GM18870 (cell line): ENCODE measurements at regions not wholly inside any gene's neighbourhood (a gene's known extent, or its start where the extent isn't known, plus 50 kb on each side); places are given as distances from the start of the nearest gene placed in this dataset.
"Not testable (repeated sequence)": the region's sequence is repeated elsewhere in the genome, so short reads cannot be mapped to it uniquely, and the experiment has no call there.

Experiments used
- ATAC-seq: cut with Tn5 transposase; IDR thresholded peaks from one replicate; pipeline ENCODE4 v1.9.1; 2021; ENCODE audit warnings: moderate library complexity; ENCODE audit not compliant: unreplicated experiment

DNA sequence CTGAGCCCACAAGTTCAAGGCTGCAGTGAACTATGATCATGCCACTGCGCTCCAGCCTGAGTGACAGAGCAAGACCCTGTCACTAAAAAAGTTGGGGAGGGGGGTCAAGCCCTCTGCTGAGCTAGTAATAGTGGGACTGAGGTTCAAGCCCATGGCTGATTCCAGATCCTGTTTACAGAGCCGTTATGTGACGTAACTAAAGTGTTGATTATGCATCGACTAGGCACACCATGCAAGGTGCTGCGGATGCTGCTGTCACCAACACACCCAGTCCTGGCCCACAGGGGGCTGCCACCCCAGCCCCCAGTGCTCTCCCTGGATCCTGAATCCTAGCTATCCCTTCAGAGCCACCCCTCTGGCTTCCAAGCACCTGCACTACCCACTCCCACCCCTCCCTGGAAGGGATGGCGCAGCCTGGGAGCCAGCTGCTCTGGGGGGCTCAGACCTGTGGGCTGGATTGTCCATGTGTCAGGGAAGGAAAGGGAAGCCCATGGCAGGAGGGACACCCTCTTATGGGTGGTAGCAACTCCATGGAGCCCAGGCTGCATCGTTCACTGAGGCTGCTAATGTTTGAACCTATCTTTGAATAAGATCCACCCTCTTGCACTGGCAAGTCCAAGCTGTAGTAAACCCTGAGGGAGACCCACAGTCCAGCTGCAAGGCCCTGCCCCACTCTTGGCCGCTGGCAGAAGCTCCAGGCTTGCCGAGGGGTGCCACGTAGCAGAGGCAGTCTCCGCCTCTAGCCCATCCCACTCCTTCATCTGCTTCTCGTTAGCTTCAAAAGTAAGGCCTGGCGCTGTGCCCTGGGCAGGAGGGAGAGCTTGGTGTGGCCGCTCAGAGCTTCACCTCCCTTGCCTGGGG lies 95.0 kb downstream of the SNX5 start:
- ATAC-seq: no peak

DNA sequence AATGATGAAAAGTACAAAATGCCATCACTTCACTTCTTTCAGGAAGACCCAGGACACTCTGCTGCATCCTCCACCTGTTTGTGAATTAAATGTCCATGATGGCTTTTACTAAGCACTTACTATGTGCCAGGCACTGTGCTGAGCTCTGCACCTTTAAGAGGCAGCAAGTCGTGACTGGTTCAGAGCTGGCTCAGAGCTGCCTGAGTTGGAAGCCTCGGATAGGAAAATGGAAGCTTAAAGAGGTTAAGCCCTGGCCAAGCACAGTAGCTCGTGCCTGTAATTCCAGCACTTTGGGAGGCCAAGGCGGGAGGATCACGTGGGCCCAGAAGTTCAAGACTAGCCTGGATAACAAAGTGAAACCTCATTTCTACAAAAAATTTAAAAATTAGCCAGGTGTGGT lies 95.6 kb downstream of the SNX5 start:
- no peak for ATAC-seq

DNA sequence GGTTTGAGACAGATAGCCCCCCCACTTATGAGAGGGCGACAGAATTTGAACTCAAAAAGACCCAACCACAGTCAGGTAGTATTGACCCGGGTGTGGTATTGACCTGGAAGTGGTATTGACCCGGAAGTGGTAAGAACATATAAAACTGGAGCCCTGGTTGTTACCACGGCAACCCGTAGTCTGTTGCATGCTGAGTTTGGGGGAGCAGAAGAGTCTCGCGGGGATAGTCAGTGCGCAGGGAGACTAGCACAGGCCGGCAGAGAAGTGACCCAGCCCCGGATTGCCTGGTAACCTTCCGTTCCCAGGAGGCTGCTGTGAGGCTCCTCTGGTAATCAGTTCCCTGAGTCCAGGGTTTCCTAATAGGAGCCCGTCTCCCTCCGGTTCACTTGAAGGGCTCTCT lies 96.2 kb downstream of the SNX5 start:
- no peak for ATAC-seq

DNA sequence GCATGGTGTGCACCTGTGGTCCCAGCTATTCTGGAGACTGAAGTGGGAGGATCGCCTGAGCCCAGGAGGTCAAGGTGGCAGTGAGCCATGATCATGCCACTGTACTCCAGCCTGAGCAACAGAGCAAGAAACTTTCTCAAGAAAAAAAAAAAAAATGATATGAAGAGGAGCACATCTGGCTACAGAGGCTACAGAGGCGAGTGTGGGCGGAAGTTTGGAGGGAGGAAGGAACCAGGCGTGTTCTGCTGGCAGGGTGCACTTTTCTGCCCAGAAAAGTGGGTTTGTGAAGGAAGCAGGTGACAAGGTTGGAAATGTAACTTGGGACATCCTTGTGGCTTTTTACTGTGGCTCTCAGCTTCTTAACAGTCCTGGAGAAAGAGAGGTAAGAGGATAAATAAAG lies 96.7 kb downstream of the SNX5 start:
- no peak for ATAC-seq

DNA sequence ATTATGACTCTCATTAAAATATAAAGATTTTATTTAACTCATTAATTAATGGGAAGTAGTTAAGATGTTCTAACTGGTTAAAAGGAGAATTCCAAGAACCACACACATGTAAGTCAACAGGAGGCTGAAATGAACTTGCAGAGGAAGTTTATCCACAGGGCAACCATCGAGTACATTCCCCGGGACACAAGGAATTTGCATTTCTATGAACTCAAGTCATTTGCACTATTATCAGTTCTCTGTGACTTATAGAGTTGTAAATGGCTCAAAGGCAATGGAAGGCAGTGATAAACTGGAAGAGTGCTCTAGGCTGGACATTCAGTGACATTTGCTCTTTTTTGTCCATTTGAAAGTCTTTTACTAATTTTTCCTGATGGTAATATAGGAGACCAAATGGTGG lies 97.4 kb downstream of the SNX5 start:
- ATAC-seq: no peak

DNA sequence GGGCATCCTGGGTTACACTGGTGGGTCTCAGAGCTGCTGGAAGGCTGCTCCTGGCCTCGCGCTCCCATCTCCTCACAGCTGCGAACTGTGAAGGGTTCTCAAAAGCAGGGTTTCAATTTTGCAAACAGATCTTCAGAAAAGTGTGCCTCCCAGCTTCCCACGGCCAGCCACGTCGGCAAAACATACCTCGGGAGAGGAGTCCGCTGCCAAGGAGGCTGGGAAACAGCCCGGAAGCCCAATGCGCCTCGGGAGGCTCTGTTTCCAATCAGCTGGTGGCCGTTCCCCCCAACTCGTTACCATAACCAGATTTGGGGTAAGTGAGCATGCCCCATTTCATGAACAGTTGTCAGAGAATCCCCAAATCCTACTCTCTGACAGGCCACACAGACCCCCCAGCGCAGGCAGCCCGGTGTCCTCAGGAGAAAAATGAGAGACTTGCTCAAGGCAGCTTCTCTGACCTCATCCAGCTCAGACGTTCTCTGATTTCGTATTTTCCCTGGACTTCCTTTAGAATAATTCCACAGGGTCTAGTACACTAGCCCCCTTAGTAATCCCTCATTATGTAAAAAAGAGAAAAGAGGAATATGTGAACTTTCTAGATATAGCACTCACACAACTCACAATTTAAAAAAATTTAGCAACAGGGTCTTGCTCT lies 98.4 kb downstream of the SNX5 start:
- no peak for ATAC-seq

DNA sequence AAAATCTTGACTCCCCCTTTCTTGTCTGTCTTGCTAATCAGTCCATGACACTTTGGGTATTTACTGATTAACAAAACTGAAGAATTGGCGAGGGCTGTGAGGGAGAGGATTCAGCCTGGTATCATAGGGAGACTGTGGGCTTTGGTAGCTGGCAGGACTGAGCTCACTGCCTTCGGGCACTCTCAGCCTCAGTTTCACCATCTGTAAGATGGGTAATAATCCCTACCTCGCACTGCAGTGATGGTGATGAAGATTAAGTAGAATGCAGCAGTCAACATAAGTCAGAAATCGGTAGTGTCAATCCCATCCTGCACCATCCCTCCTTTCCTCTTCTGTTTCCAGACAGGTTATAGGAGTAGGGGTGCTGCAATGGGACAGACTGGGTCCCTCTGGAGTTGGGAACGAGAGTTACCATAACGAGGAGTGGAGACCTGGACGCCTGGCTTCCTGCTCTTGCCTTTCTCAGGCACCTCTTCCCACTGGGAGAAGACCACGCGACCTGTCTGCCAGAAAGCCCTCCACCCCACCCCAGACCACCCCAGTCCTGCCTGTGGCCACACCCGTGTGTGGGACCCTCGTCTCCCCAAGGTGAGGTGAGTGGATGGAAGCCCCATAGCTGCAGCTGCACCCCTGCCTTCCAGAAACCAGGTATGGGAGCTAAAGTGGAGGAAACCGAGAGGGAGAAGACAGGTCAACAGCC lies 99.1 kb downstream of the SNX5 start:
- ATAC-seq: no peak

DNA sequence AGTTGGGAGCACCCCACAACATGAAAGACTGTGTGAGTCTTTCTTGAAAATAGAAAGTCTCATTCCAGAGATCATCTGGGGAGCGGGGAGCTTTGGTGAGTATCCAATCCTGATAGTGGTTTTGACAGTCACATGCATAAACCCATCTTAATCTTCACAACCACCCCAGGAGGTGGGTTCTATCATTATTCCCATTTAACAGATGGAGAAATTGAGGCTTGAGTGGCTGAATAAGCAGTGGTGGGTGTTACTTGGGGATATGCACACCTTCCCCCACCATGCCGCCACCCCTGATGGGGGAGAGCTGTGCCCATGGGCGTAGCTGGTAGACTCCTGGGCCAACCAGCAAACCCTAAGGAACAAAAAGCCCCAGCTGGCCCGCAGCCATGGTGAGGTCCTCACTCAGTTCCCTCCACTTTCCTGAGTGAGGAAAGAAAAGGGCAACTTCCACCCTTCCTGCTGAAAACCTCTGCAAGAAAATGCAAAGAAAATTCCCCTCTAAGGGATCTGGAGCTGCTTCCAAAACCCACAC lies 99.8 kb downstream of the SNX5 start:
- ATAC-seq: no peak

DNA sequence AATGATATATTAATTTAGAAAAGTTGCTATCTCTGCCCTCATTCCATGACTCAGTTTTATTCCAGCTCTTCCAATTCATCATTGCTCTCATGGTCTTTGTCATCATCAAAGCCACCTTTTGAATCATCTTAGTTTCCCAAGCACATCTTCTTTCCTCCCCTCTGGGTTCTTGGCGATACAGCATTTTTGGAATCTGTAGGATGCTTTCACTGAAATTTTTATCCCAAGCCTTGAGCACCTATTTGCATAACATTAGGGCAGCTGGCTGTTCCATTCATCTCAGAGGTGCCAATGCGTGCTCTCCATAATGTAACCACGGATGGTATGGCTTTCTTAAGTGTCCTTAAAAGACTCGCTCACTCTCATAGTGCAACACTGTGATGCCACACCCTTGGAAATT lies 100.4 kb downstream of the SNX5 start:
- no peak for ATAC-seq

DNA sequence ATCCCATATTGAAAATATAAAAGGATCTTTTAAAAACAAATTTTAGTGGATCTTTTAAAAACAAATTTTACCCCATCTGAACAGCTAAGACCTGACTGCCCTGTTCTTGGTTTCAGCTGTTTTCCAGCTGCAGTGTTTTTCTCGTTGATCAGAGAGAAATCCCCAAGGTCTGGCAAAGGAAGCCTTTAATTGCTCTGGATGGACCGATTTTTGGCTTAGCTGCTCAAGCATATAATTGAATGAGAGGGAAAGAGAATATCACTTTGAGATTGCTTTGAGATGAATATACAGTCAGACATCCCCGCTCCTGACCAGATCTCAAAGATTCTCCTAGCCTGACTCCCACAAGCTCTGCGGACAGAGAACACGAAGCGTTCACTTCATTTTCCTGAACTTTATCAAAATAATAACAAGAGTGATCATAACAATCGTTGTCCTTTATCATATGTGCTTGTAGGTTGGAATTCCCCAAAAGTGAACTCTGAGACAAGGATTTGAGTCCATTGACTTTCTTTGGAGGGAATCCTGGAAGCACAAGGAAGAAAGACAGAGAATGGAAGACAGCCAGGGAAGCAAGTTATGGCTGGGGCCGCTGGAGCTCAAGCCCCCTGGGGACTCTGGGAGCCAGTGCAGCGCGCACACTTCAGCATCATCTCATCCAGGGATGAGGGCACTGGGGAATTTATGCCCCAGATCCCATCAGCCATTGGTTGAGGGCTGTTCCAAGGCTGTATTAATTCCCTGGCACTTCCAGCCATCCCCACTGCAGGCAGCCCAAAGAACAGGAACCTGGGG lies 101.3 kb downstream of the SNX5 start:
- ATAC-seq: no peak

DNA sequence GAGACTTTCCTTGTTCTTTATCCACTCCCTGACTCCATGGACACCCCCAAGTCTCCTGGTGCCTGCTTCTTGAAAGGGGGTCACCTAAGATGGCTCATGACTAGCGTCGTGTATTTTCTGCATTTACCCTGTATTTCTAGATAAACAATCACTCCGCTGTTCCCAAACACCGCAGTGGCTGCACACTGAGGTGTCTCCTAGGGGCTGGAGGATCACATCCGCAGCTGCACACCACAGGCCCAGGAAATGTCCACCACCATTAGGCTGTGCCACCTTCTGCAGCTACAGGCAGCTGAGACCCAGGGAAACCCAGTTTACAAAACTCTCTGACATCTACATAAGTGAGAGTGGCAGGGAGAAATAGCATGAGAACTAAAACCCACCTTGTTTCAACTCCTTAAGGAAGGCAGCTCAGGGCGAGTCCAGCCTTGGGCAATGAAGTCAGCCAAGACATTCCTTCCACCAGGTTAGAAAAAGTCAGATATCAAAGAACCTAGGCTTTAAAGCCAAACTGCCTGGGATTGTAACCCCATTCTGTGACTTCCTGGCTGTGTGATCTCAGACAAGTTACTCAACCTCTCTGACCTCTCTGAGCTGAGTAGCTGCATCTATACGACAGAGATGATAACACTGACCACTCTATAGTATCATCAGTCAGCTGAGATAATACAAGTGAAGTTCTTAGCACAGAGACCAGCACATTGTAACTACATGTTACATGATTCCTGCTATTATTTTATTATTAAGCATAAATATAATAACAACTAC lies 102.2 kb downstream of the SNX5 start:
- no peak for ATAC-seq

DNA sequence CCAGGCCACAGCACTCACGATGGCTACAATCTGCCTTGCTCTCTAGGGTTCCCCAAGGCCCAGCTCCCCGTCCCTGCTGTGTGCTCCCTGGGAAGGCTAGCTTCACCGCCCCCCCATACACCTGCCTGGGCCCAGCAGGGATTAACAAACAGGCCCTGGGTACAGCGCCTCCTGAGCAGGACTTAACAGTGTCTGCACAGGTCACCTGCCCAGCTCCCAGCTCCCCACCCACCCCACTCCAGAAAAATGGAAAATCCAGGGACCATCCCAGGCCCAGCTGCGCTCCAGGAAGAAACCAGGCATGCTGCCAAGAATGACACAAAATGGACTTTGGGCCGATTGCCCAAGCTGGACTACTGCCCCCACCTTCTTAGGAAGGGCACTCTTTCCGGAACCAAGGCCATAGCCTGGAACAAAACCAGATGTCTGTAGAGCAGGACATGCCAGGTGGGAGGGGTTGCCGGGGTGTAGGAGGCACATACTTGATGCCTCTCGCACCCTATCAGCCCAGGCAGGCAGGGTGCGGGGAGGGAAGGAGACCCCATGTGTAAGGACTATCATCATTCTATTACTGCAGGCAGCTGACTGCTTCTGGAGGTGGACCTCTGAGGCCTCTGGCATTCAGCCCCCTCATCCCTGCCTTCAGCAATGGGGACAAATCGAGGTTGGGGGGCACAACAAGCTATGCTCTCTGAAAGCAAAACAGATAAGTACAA lies 104.9 kb downstream of the SNX5 start:
- ATAC-seq: no peak

DNA sequence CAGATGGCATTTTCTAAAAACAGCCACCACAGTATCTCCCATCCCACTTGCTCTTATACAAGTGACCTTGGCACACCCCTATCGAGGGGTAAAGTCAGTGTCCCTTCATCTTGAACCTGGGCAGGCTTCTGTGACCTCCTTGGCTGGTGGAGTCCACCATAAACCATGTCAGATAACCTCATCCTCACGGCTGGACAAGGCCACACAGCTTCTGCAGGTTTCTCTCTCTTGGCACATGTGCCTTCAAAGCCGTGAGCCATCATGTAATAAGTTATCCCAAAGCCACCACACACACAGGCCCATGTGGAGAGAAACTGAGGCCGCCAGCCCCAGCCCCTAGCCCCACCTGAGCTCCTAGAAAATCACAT lies 105.4 kb downstream of the SNX5 start:
- no peak for ATAC-seq

DNA sequence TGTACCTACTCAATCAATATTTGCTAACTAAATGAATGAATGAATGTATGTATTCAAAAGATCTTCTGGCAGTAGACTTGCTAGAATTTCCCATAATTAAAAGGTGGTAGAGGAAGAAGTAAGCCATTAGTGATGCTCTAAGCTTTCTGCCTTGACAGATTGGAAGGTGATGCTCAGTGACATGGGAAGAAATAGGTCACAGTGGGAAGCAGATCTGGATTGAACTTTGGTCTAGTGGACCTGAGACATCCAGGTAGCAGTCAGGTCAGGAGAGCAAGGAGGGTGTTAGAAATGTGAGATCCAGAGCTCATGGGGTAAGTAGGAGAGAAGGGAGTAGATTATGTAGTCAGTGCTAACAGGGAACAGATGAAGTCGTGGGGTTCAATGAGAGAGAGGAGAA lies 106.4 kb downstream of the SNX5 start:
- ATAC-seq: no peak

DNA sequence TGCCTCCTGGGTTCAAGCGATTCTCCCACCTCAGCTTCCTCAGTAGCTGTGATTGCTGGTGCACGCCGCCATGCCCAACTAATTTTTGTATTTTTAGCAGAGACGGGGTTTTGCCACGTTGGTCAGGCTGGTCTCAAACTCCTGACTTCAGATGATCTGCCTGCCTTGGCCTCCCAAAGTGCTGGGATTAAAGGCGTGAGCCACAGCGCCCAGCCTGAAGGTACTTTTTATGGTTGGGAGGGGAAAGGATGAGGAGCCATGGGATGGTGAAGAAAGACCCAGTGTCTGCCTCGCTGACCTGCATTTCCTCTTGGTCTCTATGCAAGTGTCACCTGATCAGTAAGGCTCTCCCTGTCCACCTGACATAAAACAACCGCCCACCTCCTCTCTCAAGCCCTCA lies 107.0 kb downstream of the SNX5 start:
- not testable (repeated sequence) for ATAC-seq

DNA sequence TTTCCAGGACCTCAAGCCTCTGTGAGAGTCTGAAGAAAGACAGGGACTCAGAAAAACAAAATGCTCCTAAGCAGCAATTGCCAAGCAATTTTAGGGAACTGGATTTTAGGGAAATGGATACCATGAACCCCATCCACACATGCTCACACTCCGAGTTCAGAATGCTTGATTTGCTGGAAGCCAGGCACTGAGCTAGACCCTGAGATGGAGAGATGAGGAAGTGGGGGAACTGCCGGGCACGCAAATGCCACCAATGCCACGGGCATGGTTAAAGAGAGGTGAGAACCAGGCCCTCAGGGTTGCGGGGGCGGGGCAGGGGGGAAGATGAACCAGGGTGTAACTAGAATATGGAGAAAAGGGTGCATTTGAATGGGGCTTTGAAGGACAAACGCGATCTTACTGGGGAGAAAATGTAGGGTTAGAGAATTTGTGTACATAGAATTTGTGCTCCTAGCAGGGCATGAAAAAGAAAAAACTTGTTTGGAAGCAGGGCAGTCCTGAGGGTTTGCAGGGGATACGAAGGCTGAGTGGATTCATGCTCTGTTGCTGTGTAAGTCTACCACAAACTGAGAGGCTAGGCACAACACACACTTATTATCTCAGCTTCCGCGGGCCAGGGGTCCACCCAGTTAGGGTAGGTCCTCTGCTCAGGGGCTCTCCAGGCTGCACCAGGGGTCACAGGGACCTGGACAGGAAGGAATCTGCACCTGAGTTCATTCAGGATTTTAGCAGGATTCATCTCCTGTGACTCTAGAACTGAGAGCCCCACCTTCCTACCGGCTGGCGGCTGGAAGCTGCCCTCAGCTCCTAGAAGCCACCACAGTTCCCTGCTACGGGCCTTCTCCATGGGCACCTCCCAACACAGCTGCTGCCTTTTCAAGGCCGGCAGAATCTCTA lies 108.0 kb downstream of the SNX5 start:
- ATAC-seq: no peak

DNA sequence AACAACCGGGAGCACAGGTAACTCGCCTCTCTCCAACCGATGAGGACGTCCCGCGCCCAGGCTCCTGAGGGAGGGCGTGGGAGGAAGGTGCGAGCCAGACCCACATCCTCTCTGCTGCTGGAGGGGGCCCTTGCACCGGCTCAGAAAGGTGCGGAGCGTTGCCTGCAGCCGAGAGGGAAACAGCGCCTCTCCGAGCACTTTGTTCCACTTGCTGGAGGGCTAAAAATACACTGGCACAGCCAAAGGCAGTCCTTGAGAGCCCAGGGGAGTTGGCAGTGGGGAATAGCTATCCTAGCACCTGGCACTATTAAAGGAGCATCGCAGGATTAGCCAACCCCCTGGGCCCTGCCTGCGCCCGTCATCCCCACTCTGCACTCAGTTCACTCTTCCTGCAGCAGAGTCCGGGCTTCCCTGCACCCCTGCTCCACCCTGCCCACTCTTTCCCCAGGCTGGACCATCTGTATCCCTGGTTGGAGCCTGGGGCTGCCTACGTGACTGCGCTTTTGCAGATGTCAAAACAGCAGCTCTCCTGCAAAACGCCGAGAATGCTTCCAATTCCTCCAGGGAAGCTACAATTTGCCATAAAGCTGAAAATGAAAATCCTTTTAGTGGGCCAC lies 108.9 kb downstream of the SNX5 start:
- ATAC-seq: no peak

DNA sequence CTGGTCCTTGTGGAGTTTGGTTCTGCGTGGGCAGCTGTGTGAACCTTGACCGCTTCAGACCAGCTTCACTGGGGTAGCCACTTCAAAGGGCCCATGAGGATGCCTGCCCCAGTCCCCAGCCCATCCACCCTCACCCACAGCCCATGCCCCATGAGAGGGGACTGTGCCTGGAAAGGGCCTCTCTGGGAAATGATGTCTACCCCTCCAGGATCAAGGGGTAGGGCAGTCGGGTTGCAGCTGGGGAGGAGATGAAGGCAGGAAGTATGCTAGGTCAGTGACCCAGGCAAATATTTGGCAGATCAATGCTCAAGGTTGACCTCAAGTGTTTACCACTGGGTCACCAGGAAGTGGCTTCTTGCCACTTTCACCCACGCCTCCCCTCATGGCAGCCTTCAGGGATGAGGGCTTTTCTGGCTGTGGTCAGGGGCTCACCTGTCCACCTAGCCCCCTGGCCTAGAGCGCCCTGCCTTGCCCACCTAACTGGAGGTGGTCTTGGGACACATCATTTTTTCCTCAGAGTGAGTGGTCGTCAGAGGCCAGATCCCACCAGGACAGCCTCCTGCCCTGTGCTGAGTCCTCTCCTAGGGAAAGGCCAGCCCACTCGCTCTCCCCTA lies 109.5 kb downstream of the SNX5 start:
- ATAC-seq: no peak
